ENCODE measurements at regions not wholly inside any gene's neighbourhood (a gene's known extent, or its start where the extent isn't known, plus 50 kb on each side); places are given as distances from the start of the nearest gene placed in this dataset.

GRCh38 chr2:37466533-37467222 is 122.2 kb downstream of the QPCT start (continued):
- TF ChIP-seq PBX3 (IDR thresholded peaks at IDR 0.05) = no peak

- CTCF ChIA-PET = interaction anchor here (0.7 to 1.3 kb wide), 2 partner anchors 54 to 284 kb away, joined by 3 read pairs; no protein-coding TSS in a partner anchor
- FAIRE-seq (no peak), ATAC-seq (no peak), DNase-seq (ENCODE audit: low read depth in 1 of 2, low spot score in 1 of 2) (no peak)
- H3K27ac ChIP-seq = no peak overlapping the region
- TF ChIP-seq RCOR1 (IDR thresholded peaks at IDR 0.05; ENCODE audit: low read depth, low read length) (no peak), POLR2AphosphoS2 (conservative IDR thresholded peaks at IDR 0.05; ENCODE audit: low read length) (no peak), HDAC2 (IDR thresholded peaks at IDR 0.05) (no peak), HES2 (IDR thresholded peaks at IDR 0.05) (no peak), SREBF2 (IDR thresholded peaks at IDR 0.05) (no peak), CBX2 (IDR thresholded peaks at IDR 0.05; ENCODE audit: borderline replicate concordance, low read depth) (no peak), RNF2 (IDR thresholded peaks at IDR 0.05; ENCODE audit: borderline replicate concordance, low read depth) (no peak), POLR2A (IDR thresholded peaks at IDR 0.05; ENCODE audit: low read length) (no peak), MAX (IDR thresholded peaks at IDR 0.05) (no peak), CHD4 (IDR thresholded peaks at IDR 0.05; ENCODE audit: borderline replicate concordance) (no peak), NFE2L2 (conservative IDR thresholded peaks at IDR 0.05; ENCODE audit: low read length) (no peak), CTCF (IDR thresholded peaks at IDR 0.05) (no peak), USF2 (IDR thresholded peaks at IDR 0.05) (no peak), HOXB5 (CRISPR knock-in tag; IDR thresholded peaks at IDR 0.05) (no peak), KDM1A (IDR thresholded peaks at IDR 0.05; ENCODE audit: low read depth) (no peak), BHLHE40 (IDR thresholded peaks at IDR 0.05; ENCODE audit: low read depth, low read length) (no peak), MAZ (IDR thresholded peaks at IDR 0.05; ENCODE audit: borderline replicate concordance, low read depth, low read length) (no peak)
- no peak overlapping the region for H3K4me3 ChIP-seq
- POLR2A ChIA-PET = no interaction called here
- no peaks in the 10 kb centered on the region for H3K9me3 ChIP-seq
- peaks cover 11% of the 10 kb centered on the region; the same call in 2 of the 3 replicates for H3K4me1 ChIP-seq
- no peak overlapping the region for H3K4me2 ChIP-seq
- WGBS (ENCODE audit: missing lambda C conversion rate) = 60% methylated on average over 4 of the region's 4 CpGs
Measured at GRCh38 chr2:37468170-37468569, 123.7 kb downstream of the QPCT start.

GRCh38 chr2:37469126-37469525 is 124.7 kb downstream of the QPCT start:
- ChIA-PET CTCF (interaction anchor here (1.3 kb wide), 1 partner anchor 54 kb away, joined by 3 read pairs; no protein-coding TSS in a partner anchor), POLR2A (no interaction called here)
- DNase-seq (ENCODE audit: low read depth in 1 of 2, low spot score in 1 of 2) (no peak), ATAC-seq (no peak), FAIRE-seq (no peak)
- H3K9me3 ChIP-seq = no peaks in the 10 kb centered on the region
- H3K4me2 ChIP-seq = no peak overlapping the region
- H3K4me1 ChIP-seq = peaks cover 11% of the 10 kb centered on the region; the same call in 2 of the 3 replicates
- no peak for TF ChIP-seq GATA3 (IDR thresholded peaks at IDR 0.05; ENCODE audit: borderline replicate concordance)
- no peak for TF ChIP-seq ELK1 (IDR thresholded peaks at IDR 0.05; ENCODE audit: low read depth, low read length)
- no peak for TF ChIP-seq CBX2 (IDR thresholded peaks at IDR 0.05; ENCODE audit: borderline replicate concordance, low read depth)
- no peak for TF ChIP-seq NFE2L2 (conservative IDR thresholded peaks at IDR 0.05; ENCODE audit: low read length)
- no peak for TF ChIP-seq KDM1A (IDR thresholded peaks at IDR 0.05; ENCODE audit: low read depth)
- TF ChIP-seq POLR2A (IDR thresholded peaks at IDR 0.05; ENCODE audit: low read length) = no peak
- TF ChIP-seq USF2 (IDR thresholded peaks at IDR 0.05) = no peak
- no peak for TF ChIP-seq EHMT2 (IDR thresholded peaks at IDR 0.05; ENCODE audit: low read depth)
- TF ChIP-seq ZSCAN20 (CRISPR knock-in tag; IDR thresholded peaks at IDR 0.05) = no peak
- no peak for TF ChIP-seq RCOR1 (IDR thresholded peaks at IDR 0.05; ENCODE audit: low read depth, low read length)
- no peak for TF ChIP-seq HES2 (IDR thresholded peaks at IDR 0.05)
- no peak for TF ChIP-seq REST (IDR thresholded peaks at IDR 0.05)
- no peak overlapping the region for H3K4me3 ChIP-seq
- 35% methylated on average over 1 of the region's 1 CpG for WGBS (ENCODE audit: missing lambda C conversion rate)
- no peak overlapping the region for H3K27ac ChIP-seq

All from A549 (cell line).